CD4-positive, alpha-beta T cell (primary cell): ENCODE measurements at regions not wholly inside any gene's neighbourhood (a gene's known extent, or its start where the extent isn't known, plus 50 kb on each side); places are given as distances from the start of the nearest gene placed in this dataset.

Source experiments
- ATAC-seq: fragments of 200-7000 bp; cut with Tn5 transposase; one replicate; pipeline ENCODE4 v1.10.0; 2022; ENCODE audit warnings: mild to moderate bottlenecking; ENCODE audit not compliant: poor library complexity
- CTCF ChIA-PET: fragments of 350-600 bp; sonication (Branson Sonifier 250); formaldehyde crosslinking; loops from one replicate; lab custom pipeline; 2021; ENCODE audit warnings: antibody characterized with exemption, inconsistent platforms; lab: Charles Lee
- POLR2A ChIA-PET: fragments of 350-600 bp; sonication (Branson Sonifier 250); formaldehyde crosslinking; loops from one replicate; lab custom pipeline; 2021; ENCODE audit warnings: antibody characterized with exemption, inconsistent platforms; lab: Charles Lee
- DNase-seq, 14 experiments: peaks; one replicate each; pipeline ENCODE4 v3.0.0-alpha.2; 2013 to 2020; ENCODE audit warnings: mixed read lengths in 2 of 14
- H3K27ac ChIP-seq, 2 donors: one replicate each; pipeline versions ENCODE4 v1.5.1 to v1.7.0; 2013; ENCODE audit warnings: low read length in 2 of 2, low read depth in 1 of 2, mild to moderate bottlenecking in 1 of 2
- H3K27me3 ChIP-seq, 2 experiments: 1 replicate in 1 of 2; 2 replicates in 1 of 2; pipeline versions ENCODE4 v1.6.1 to v1.7.0; 2013; ENCODE audit warnings: low read length in 2 of 2, control low read depth in 1 of 2, mild to moderate bottlenecking in 1 of 2, moderate library complexity in 1 of 2; ENCODE audit not compliant: insufficient read depth in 2 of 2, control insufficient read depth in 1 of 2
- H3K36me3 ChIP-seq: one replicate; pipeline ENCODE4 v1.6.1; 2013; ENCODE audit warnings: low read length, control low read depth; ENCODE audit not compliant: insufficient read depth
- H3K4me1 ChIP-seq: one replicate; pipeline ENCODE4 v1.6.1; 2013; ENCODE audit warnings: low read length, control low read depth; ENCODE audit not compliant: insufficient read depth
- H3K4me3 ChIP-seq: one replicate; pipeline ENCODE4 v1.5.1; 2013; ENCODE audit warnings: mild to moderate bottlenecking, low read length, moderate library complexity
- H3K9me3 ChIP-seq, 2 experiments: 1 replicate in 1 of 2; 2 replicates in 1 of 2; pipeline versions ENCODE4 v1.6.1 to v1.7.0; 2013; ENCODE audit warnings: low read length in 2 of 2, mild to moderate bottlenecking in 2 of 2, control low read depth in 1 of 2, moderate library complexity in 1 of 2; ENCODE audit not compliant: control insufficient read depth in 1 of 2, insufficient read depth in 1 of 2
- H3K27ac Mint-ChIP-seq: one replicate; pipeline ENCODE4 v1.8.0; 2020; ENCODE audit warnings: mixed read lengths
- H3K27me3 Mint-ChIP-seq: one replicate; pipeline ENCODE4 v1.8.0; 2021; ENCODE audit warnings: mixed read lengths
- H3K36me3 Mint-ChIP-seq: one replicate; pipeline ENCODE4 v1.8.0; 2021; ENCODE audit warnings: low read depth, mixed read lengths
- H3K4me1 Mint-ChIP-seq: one replicate; pipeline ENCODE4 v1.8.0; 2021; ENCODE audit warnings: low read depth, mixed read lengths
- H3K4me3 Mint-ChIP-seq: one replicate; pipeline ENCODE4 v1.8.0; 2020; ENCODE audit warnings: mild to moderate bottlenecking, mixed read lengths
- H3K9me3 Mint-ChIP-seq: one replicate; pipeline ENCODE4 v1.8.0; 2020; ENCODE audit warnings: mixed read lengths
- intact Hi-C, 2 experiments: fragments of 100-400 bp; cut with DNase I in 1 of 2; cut with micrococcal nuclease in 1 of 2; formaldehyde crosslinking; loops; one replicate each; pipeline versions ENCODE4 v1.15.1 to v1.9.0; 2023 to 2025; cut with DNase I, micrococcal nuclease
- TF ChIP-seq, protein P1 (sequence below): fragments of 200-600 bp; IDR thresholded peaks from one replicate; pipeline ENCODE4 v1.8.0; 2022; ENCODE audit warnings: antibody characterized with exemption, mild to moderate bottlenecking

DNA sequence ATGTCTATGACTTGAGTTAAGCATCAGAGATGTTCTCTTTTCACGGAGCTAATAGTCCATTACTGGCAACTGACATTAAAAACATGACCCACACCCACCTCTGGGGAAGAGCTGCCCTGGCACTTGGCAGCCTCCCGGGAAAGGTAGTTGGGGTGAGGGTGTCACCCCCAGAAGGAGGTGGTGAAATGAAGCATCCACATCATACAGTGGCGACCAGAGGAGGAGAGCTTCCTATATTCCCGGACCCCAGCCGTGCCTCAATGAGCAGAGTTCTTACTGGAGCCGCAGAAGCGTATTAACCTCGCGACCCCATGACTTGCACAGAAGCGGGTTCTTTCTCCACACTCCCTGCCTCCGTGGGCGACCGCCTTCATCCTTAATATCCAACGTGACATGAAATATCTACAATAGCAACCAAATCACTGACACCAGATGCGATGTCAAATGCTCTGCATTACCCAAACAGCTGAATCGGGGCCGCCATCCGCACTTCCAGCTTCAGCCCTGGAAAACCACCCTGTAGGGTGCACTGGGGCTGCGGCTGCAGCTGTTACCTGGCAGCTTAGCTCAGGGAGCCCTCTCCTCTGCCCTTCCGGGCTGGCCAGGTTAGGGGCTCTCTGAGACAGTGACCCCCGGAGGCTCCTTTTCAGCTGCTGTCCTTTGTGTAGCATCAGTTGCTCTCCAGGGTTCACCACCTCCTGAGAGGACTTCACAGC is 103.1 kb upstream of the PARD3 start:
- Mint-ChIP-seq H3K27ac (no peak overlapping the region), H3K36me3 (no peaks in the 10 kb centered on the region), H3K4me1 (no peaks in the 10 kb centered on the region), H3K27me3 (no peaks in the 10 kb centered on the region), H3K4me3 (no peak overlapping the region), H3K9me3 (peaks cover 3% of the 10 kb centered on the region)
- ATAC-seq (no peak), DNase-seq (no peak)
- Histone ChIP-seq H3K36me3 (no peaks in the 10 kb centered on the region), H3K9me3 (no peaks in the 10 kb centered on the region), H3K4me3 (no peak overlapping the region), H3K27ac (no peak overlapping the region), H3K27me3 (no peaks in the 10 kb centered on the region), H3K4me1 (no peaks in the 10 kb centered on the region)
- TF ChIP-seq, protein P1, sequence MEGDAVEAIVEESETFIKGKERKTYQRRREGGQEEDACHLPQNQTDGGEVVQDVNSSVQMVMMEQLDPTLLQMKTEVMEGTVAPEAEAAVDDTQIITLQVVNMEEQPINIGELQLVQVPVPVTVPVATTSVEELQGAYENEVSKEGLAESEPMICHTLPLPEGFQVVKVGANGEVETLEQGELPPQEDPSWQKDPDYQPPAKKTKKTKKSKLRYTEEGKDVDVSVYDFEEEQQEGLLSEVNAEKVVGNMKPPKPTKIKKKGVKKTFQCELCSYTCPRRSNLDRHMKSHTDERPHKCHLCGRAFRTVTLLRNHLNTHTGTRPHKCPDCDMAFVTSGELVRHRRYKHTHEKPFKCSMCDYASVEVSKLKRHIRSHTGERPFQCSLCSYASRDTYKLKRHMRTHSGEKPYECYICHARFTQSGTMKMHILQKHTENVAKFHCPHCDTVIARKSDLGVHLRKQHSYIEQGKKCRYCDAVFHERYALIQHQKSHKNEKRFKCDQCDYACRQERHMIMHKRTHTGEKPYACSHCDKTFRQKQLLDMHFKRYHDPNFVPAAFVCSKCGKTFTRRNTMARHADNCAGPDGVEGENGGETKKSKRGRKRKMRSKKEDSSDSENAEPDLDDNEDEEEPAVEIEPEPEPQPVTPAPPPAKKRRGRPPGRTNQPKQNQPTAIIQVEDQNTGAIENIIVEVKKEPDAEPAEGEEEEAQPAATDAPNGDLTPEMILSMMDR: no peak
- POLR2A ChIA-PET: no interaction called here
- CTCF ChIA-PET: no interaction called here
- intact Hi-C loops: no loop called here

DNA sequence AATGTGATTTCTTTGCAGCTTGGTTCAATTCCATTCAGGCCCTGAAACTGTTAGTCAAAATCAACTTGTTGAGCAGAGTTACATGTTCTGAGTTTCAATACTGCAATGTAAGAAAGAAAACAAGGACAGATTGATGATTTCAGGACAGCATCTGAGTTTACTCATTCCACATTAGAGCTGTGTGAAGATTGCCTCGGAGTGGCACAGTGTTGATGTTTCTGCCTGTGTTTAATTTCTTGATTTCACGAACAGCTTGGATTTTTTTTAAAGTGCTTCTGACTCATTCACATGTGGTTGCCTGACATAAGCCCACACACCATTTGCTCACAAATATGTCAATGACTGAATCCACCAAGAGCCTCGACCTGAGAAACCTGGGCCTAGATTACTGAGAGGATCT is 101.2 kb upstream of the PARD3 start:
- no peaks in the 10 kb centered on the region for H3K27me3 ChIP-seq
- CTCF ChIA-PET: no interaction called here
- POLR2A ChIA-PET: no interaction called here
- intact Hi-C loops: no loop called here
- H3K4me1 ChIP-seq: no peaks in the 10 kb centered on the region
- no peaks in the 10 kb centered on the region for H3K9me3 ChIP-seq
- H3K27ac ChIP-seq: no peak overlapping the region
- ATAC-seq: no peak
- no peaks in the 10 kb centered on the region for H3K27me3 Mint-ChIP-seq
- no peaks in the 10 kb centered on the region for H3K4me1 Mint-ChIP-seq
- DNase-seq: no peak
- no peak overlapping the region for H3K4me3 Mint-ChIP-seq
- no peaks in the 10 kb centered on the region for H3K36me3 ChIP-seq
- TF ChIP-seq, protein P1: no peak
- no peak overlapping the region for H3K27ac Mint-ChIP-seq
- no peak overlapping the region for H3K4me3 ChIP-seq
- H3K36me3 Mint-ChIP-seq: no peaks in the 10 kb centered on the region
- H3K9me3 Mint-ChIP-seq: no peaks in the 10 kb centered on the region

DNA sequence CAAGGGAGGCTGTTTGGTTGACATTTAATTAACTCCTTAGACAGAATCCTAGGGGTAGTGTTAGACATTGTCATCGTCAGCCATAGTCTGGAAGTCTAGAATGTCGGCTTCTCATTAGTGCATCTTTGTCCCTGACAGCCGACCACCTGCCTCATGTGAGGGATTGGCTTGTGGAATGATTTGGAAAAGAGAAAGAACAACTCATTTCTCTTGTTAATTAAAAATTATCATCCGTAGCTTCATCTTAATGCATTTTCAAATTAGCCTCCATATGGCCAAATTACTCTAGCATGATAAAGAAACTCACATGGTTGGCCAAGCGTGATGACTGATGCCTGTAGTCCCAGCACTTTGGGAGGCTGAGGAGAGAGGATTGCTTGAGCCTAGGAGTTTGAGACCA is 97.7 kb upstream of the PARD3 start:
- intact Hi-C loops: no loop called here
- H3K9me3 Mint-ChIP-seq: no peaks in the 10 kb centered on the region
- Histone ChIP-seq H3K9me3 (no peaks in the 10 kb centered on the region), H3K4me1 (no peaks in the 10 kb centered on the region), H3K27ac (no peak overlapping the region), H3K36me3 (no peaks in the 10 kb centered on the region), H3K4me3 (no peak overlapping the region), H3K27me3 (no peaks in the 10 kb centered on the region)
- DNase-seq (no peak), ATAC-seq (no peak)
- no peak overlapping the region for H3K4me3 Mint-ChIP-seq
- no peak overlapping the region for H3K27ac Mint-ChIP-seq
- no peaks in the 10 kb centered on the region for H3K36me3 Mint-ChIP-seq
- H3K27me3 Mint-ChIP-seq: no peaks in the 10 kb centered on the region
- no peaks in the 10 kb centered on the region for H3K4me1 Mint-ChIP-seq
- TF ChIP-seq, protein P1: no peak
- CTCF ChIA-PET: no interaction called here
- POLR2A ChIA-PET: no interaction called here
